ENCODE measurements at regions not wholly inside any gene's neighbourhood (a gene's known extent, or its start where the extent isn't known, plus 50 kb on each side); places are given as distances from the start of the nearest gene placed in this dataset.
"Not testable (repeated sequence)": the region's sequence is repeated elsewhere in the genome, so short reads cannot be mapped to it uniquely, and the experiment has no call there.

- H3K4me3 Mint-ChIP-seq; ATAC-seq (replicated peaks); H3K4me1 Mint-ChIP-seq; H3K27me3 Mint-ChIP-seq; H3K27ac Mint-ChIP-seq; H3K36me3 Mint-ChIP-seq (ENCODE audit: low read depth): not testable (repeated sequence)
- peaks cover 13% of the 10 kb centered on the region for H3K9me3 Mint-ChIP-seq
Measured at GRCh38 chr22:11630386-11631084, 3897.5 kb upstream of the OR11H1 start.
